ENCODE measurements at regions not wholly inside any gene's neighbourhood (a gene's known extent, or its start where the extent isn't known, plus 50 kb on each side); places are given as distances from the start of the nearest gene placed in this dataset.

GRCh38 chr1:164363980-164364379 lies 195.0 kb upstream of the PBX1 start:
- Mint-ChIP-seq H3K36me3 (no peaks in the 10 kb centered on the region), H3K4me1 (no peaks in the 10 kb centered on the region), H3K9me3 (peaks cover 16% of the 10 kb centered on the region), H3K4me3 (no peak overlapping the region), H3K27ac (no peak overlapping the region), H3K27me3 (no peaks in the 10 kb centered on the region)
- DNase-seq (ENCODE audit: low spot score in 2 of 2), result no peak
- ATAC-seq (ENCODE audit: low read depth), result no peak

- no peaks in the 10 kb centered on the region for H3K4me1 Mint-ChIP-seq
- no peaks in the 10 kb centered on the region for H3K36me3 Mint-ChIP-seq
- no peaks in the 10 kb centered on the region for H3K27me3 Mint-ChIP-seq
- H3K4me3 Mint-ChIP-seq, result no peak overlapping the region
- no peak overlapping the region for H3K27ac Mint-ChIP-seq
- DNase-seq (ENCODE audit: low spot score in 2 of 2) (no peak), ATAC-seq (ENCODE audit: low read depth) (no peak)
- H3K9me3 Mint-ChIP-seq, result peaks cover 14% of the 10 kb centered on the region
These were observed 193.0 kb upstream of the PBX1 start for GRCh38 chr1:164366014-164366413.

GRCh38 chr1:164369698-164370365 lies 189.2 kb upstream of the PBX1 start:
- DNase-seq (ENCODE audit: low spot score in 2 of 2) (no peak), ATAC-seq (ENCODE audit: low read depth) (no peak)
- Mint-ChIP-seq H3K27ac (no peak overlapping the region), H3K36me3 (no peaks in the 10 kb centered on the region), H3K4me3 (no peak overlapping the region), H3K9me3 (peaks cover 11% of the 10 kb centered on the region), H3K4me1 (no peaks in the 10 kb centered on the region), H3K27me3 (no peaks in the 10 kb centered on the region)

GRCh38 chr1:164380893-164381292 lies 178.1 kb upstream of the PBX1 start:
- no peaks in the 10 kb centered on the region for H3K27me3 Mint-ChIP-seq
- ATAC-seq (ENCODE audit: low read depth), result no peak
- H3K4me3 Mint-ChIP-seq, result no peak overlapping the region
- H3K36me3 Mint-ChIP-seq, result no peaks in the 10 kb centered on the region
- no peak for DNase-seq (ENCODE audit: low spot score in 2 of 2)
- no peaks in the 10 kb centered on the region for H3K4me1 Mint-ChIP-seq
- peaks cover 2% of the 10 kb centered on the region for H3K9me3 Mint-ChIP-seq
- no peak overlapping the region for H3K27ac Mint-ChIP-seq

- Mint-ChIP-seq H3K36me3 (no peaks in the 10 kb centered on the region), H3K27ac (no peak overlapping the region), H3K9me3 (peaks cover 3% of the 10 kb centered on the region), H3K4me1 (no peaks in the 10 kb centered on the region), H3K27me3 (no peaks in the 10 kb centered on the region), H3K4me3 (no peak overlapping the region)
- ATAC-seq (ENCODE audit: low read depth), result no peak
- DNase-seq (ENCODE audit: low spot score in 2 of 2), result no peak
These were observed 176.6 kb upstream of the PBX1 start for GRCh38 chr1:164382384-164382783.

GRCh38 chr1:164384262-164384661 lies 174.7 kb upstream of the PBX1 start:
- no peaks in the 10 kb centered on the region for H3K4me1 Mint-ChIP-seq
- no peak for ATAC-seq (ENCODE audit: low read depth)
- no peak overlapping the region for H3K4me3 Mint-ChIP-seq
- no peaks in the 10 kb centered on the region for H3K27me3 Mint-ChIP-seq
- no peak overlapping the region for H3K27ac Mint-ChIP-seq
- H3K36me3 Mint-ChIP-seq, result no peaks in the 10 kb centered on the region
- H3K9me3 Mint-ChIP-seq, result peaks cover 2% of the 10 kb centered on the region
- DNase-seq (ENCODE audit: low spot score in 2 of 2), result no peak

- Mint-ChIP-seq H3K27ac (no peak overlapping the region), H3K9me3 (peaks cover 4% of the 10 kb centered on the region), H3K4me3 (no peak overlapping the region), H3K27me3 (no peaks in the 10 kb centered on the region), H3K36me3 (no peaks in the 10 kb centered on the region), H3K4me1 (no peaks in the 10 kb centered on the region)
- ATAC-seq (ENCODE audit: low read depth) (no peak), DNase-seq (ENCODE audit: low spot score in 2 of 2) (no peak)
These were observed 141.8 kb upstream of the PBX1 start for GRCh38 chr1:164417016-164417704.

GRCh38 chr1:164423136-164423535 lies 135.8 kb upstream of the PBX1 start:
- no peak overlapping the region for H3K27ac Mint-ChIP-seq
- no peak for ATAC-seq (ENCODE audit: low read depth)
- H3K36me3 Mint-ChIP-seq, result no peaks in the 10 kb centered on the region
- DNase-seq (ENCODE audit: low spot score in 2 of 2), result no peak
- H3K4me3 Mint-ChIP-seq, result no peak overlapping the region
- no peaks in the 10 kb centered on the region for H3K9me3 Mint-ChIP-seq
- no peaks in the 10 kb centered on the region for H3K27me3 Mint-ChIP-seq
- no peaks in the 10 kb centered on the region for H3K4me1 Mint-ChIP-seq

- H3K9me3 Mint-ChIP-seq, result no peaks in the 10 kb centered on the region
- H3K27me3 Mint-ChIP-seq, result no peaks in the 10 kb centered on the region
- H3K36me3 Mint-ChIP-seq, result no peaks in the 10 kb centered on the region
These were observed 125.7 kb upstream of the PBX1 start for GRCh38 chr1:164433141-164433817.

GRCh38 chr1:164433818-164434170 lies 125.2 kb upstream of the PBX1 start:
- no peak for DNase-seq (ENCODE audit: low spot score in 2 of 2)
- H3K27ac Mint-ChIP-seq, result no peak overlapping the region
- ATAC-seq (ENCODE audit: low read depth), result no peak
- no peaks in the 10 kb centered on the region for H3K4me1 Mint-ChIP-seq
- no peak overlapping the region for H3K4me3 Mint-ChIP-seq
- no peaks in the 10 kb centered on the region for H3K36me3 Mint-ChIP-seq
- no peaks in the 10 kb centered on the region for H3K27me3 Mint-ChIP-seq
- H3K9me3 Mint-ChIP-seq, result no peaks in the 10 kb centered on the region

More at GRCh38 chr1:164433141-164433817, 125.7 kb upstream of the PBX1 start:
- DNase-seq (ENCODE audit: low spot score in 2 of 2) (no peak), ATAC-seq (ENCODE audit: low read depth) (no peak)
- Mint-ChIP-seq H3K4me3 (no peak overlapping the region), H3K4me1 (no peaks in the 10 kb centered on the region), H3K27ac (no peak overlapping the region)

GRCh38 chr1:164440232-164440631 lies 118.8 kb upstream of the PBX1 start:
- no peaks in the 10 kb centered on the region for H3K4me1 Mint-ChIP-seq
- DNase-seq (ENCODE audit: low spot score in 2 of 2) (no peak), ATAC-seq (ENCODE audit: low read depth) (no peak)
- no peak overlapping the region for H3K27ac Mint-ChIP-seq
- H3K27me3 Mint-ChIP-seq, result no peaks in the 10 kb centered on the region
- peaks cover 2% of the 10 kb centered on the region for H3K9me3 Mint-ChIP-seq
- H3K4me3 Mint-ChIP-seq, result no peak overlapping the region
- H3K36me3 Mint-ChIP-seq, result no peaks in the 10 kb centered on the region

GRCh38 chr1:164443166-164443565 lies 115.8 kb upstream of the PBX1 start:
- Mint-ChIP-seq H3K36me3 (no peaks in the 10 kb centered on the region), H3K27ac (no peak overlapping the region), H3K9me3 (peaks cover 2% of the 10 kb centered on the region), H3K4me3 (no peak overlapping the region), H3K4me1 (no peaks in the 10 kb centered on the region), H3K27me3 (no peaks in the 10 kb centered on the region)
- DNase-seq (ENCODE audit: low spot score in 2 of 2) (no peak), ATAC-seq (ENCODE audit: low read depth) (no peak)

- H3K27me3 Mint-ChIP-seq, result no peaks in the 10 kb centered on the region
- H3K36me3 Mint-ChIP-seq, result no peaks in the 10 kb centered on the region
- DNase-seq (ENCODE audit: low spot score in 2 of 2) (no peak), ATAC-seq (ENCODE audit: low read depth) (no peak)
- peaks cover 2% of the 10 kb centered on the region for H3K9me3 Mint-ChIP-seq
- no peaks in the 10 kb centered on the region for H3K4me1 Mint-ChIP-seq
- H3K27ac Mint-ChIP-seq, result no peak overlapping the region
- no peak overlapping the region for H3K4me3 Mint-ChIP-seq
These were observed 115.1 kb upstream of the PBX1 start for GRCh38 chr1:164443836-164444235.

GRCh38 chr1:164446020-164446419 lies 113.0 kb upstream of the PBX1 start:
- Mint-ChIP-seq H3K36me3 (no peaks in the 10 kb centered on the region), H3K4me3 (no peak overlapping the region), H3K27me3 (peaks cover 3% of the 10 kb centered on the region), H3K27ac (no peak overlapping the region), H3K4me1 (no peaks in the 10 kb centered on the region), H3K9me3 (peaks cover 3% of the 10 kb centered on the region)
- no peak for DNase-seq (ENCODE audit: low spot score in 2 of 2)
- no peak for ATAC-seq (ENCODE audit: low read depth)
